Stimulated activated CD4-positive, alpha-beta T cell treated with anti-CD3 and anti-CD28 coated beads, Interleukin-1b, Interleukin-23, amount 100 ng/mL, for 4 hours (primary cell): ENCODE measurements at regions not wholly inside any gene's neighbourhood (a gene's known extent, or its start where the extent isn't known, plus 50 kb on each side); places are given as distances from the start of the nearest gene placed in this dataset.

Source experiments
- DNase-seq, 2 donors: peaks; one replicate each; pipeline ENCODE4 v3.0.0-alpha.2; 2020; ENCODE audit warnings: low read depth in 2 of 2

DNA sequence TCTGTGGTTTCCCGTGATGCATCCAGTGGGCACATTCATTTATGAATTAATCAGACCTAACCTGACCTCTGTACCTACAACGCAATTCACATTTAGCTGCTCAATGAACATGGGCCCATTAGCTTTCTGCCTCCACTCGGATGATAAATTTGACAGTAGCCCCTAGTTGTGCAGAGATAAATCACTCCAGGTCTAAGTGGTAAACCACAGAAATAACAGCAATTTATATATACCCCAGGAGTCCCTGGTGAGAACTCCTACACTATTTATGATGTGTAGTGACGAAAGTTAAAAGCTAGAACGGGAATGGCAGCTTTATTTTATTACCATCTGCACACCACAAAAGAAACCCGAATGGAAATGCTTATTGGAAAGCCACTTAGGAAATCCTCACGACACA is 371.5 kb downstream of the HAPSTR1 start:
- DNase-seq = no peak

DNA sequence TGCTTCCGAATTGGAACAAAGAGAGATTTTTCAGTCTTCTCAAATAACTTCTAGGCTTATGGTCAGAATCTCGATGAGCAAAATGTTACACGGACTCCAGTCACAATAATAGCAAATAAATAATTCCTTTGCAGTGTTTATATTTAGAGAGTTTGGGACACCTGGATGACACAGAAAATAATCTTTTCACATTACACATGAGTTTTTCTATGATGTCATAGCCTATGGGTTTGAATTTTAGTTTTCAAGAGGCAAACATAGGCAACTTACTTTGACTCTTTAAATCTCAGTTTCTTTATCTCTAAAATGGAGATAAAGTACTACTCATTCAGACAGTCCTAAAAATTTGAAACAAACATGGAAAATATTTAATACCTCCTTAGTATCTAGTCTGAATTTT is 372.0 kb downstream of the HAPSTR1 start:
- DNase-seq = no peak

DNA sequence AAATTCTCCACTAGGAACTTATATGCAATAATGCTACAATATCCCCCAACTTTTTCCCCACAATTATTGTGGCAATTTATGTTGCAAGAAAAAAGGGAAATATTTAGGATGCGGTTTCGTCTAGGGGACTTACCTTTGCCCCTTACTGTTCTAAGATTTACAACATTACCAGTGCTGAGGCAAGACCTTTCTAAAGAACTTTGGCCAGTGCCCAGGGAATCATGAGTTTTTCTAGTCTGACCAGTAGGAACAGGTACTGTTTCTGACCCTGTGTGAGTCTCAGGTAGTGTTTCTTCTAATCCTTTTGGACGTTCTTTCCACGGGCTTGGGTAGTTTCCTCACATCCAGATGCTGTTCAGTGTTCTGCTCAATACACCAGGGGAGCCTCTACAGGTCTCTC is 373.7 kb downstream of the HAPSTR1 start:
- no peak for DNase-seq

DNA sequence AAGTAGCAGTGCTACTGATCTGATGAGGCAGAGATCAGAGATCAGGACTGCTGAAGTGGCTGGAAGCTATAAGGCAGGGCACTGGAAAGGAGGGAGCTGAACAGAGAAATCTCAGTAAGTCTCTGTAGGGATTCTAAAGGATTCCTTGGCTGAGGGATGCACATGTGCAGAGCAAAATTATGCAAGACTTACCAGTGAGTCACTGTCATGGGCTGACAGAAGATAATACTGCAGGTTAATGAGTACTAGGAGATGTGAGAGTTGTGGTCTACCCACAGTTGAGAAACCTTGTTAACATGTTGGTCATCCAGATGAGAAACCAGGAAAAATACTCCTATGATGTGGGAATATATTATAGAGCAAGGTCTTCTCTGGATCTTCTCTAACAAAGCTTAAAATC is 378.1 kb downstream of the HAPSTR1 start:
- DNase-seq = no peak

DNA sequence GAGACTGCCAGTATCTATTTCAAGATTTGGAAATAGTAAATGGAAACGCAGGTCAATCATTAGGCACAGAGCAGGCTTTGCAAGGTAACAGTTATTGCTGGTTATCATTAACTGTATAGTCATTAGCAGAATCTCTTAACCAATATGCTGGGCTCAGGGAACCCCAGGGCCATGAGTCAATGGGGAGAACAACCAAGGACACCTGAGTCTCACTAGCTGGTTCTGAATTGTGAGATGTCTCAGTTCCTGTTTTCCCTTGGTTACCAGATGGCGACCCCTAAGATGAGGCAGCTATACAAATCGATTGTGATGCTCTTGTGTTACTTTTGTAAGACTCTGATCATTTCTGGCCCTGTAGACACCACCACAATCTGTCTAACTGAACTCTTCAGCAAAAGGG is 385.3 kb downstream of the HAPSTR1 start:
- no peak for DNase-seq

- DNase-seq = no peak
These were observed 387.6 kb downstream of the HAPSTR1 start for GRCh38 chr16:9479008-9479407.

DNA sequence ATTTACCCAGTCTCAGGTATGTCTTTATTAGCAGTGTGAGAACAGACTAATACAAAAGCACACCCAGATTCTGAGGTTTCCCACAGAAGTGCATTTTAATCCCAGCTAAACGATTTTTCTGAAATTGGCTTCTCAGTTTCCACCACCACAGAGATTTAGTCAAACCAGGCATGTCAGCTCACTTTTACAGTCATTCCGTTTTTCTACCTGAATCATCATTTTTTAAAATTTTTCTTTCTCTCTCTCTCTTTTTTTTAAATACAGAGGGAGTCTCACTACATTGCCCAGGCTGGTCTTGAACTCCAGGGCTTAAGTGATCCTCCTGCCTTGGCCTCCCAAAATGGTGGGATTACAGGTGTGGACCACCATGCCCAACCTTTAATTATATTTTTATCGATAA is 389.1 kb downstream of the HAPSTR1 start:
- no peak for DNase-seq

GRCh38 chr16:9481747-9482730 is 390.6 kb downstream of the HAPSTR1 start:
- DNase-seq = no peak

DNA sequence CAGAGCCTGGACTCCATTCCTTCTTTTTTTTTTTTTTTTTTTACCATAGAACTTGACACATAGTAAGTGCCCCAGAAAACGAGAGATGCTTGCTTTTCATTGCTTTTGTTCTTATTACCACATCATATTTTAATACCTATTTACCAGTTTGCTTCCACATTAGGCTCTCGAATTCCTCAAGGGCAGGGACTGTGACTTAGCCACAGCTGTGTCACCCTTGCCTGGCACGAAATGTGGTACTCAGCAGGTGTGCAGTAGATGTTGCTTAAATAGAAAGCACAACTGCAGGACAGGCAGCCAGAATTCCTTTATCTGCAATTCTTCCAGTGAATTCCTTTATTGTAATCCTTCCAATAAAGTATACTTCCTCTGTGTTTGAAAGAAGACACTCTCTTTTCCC is 393.0 kb downstream of the HAPSTR1 start:
- DNase-seq = no peak

- no peak for DNase-seq
These were observed 393.4 kb downstream of the HAPSTR1 start for GRCh38 chr16:9484881-9485280.

GRCh38 chr16:9489835-9490467 is 398.5 kb downstream of the HAPSTR1 start:
- DNase-seq = no peak

DNA sequence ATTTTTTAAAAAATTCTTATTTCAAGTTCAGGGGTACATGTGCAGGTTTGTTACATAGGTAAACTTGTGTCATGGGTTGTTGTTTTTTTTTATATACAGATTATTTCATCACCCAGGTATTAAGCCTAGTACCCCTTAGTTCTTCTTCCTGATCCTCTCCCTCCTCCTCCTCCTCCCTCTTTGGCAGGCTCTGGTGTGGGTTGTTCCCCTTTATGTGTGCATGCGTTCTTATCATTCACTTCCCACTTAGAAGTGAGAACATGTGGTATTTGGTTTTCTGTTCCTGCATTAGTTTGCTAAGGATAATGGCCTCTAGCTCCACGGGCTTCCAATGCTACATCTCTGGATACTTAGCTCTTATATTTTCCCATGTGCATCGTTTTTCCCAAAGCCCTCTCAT is 404.4 kb downstream of the HAPSTR1 start:
- no peak for DNase-seq

DNA sequence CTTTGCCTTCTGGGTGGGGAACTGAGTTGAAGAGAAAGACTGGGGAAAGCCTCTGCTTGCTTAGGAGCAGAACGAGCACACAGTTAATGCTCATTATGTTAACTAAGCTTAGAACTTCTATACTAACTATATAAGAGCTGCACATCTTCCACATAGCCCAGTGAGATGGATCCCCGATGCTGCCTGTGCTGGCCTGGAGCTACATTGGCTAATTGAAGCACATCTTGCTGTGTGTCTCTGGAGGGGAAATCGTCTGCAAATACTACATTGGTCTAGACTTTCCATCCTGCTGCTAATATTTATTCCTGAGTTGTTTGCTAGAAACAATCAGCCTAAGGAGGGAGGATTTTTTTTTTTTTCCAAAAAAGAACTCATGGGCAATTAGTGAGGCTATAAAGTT is 406.3 kb downstream of the HAPSTR1 start:
- DNase-seq = no peak

- DNase-seq = no peak
These were observed 408.6 kb downstream of the HAPSTR1 start for GRCh38 chr16:9499941-9500593.

- DNase-seq = no peak
These were observed 409.4 kb downstream of the HAPSTR1 start for GRCh38 chr16:9500872-9501271.

GRCh38 chr16:9503251-9503984 is 412.0 kb downstream of the HAPSTR1 start:
- DNase-seq = no peak

GRCh38 chr16:9508328-9508936 is 417.0 kb downstream of the HAPSTR1 start:
- DNase-seq = no peak

DNA sequence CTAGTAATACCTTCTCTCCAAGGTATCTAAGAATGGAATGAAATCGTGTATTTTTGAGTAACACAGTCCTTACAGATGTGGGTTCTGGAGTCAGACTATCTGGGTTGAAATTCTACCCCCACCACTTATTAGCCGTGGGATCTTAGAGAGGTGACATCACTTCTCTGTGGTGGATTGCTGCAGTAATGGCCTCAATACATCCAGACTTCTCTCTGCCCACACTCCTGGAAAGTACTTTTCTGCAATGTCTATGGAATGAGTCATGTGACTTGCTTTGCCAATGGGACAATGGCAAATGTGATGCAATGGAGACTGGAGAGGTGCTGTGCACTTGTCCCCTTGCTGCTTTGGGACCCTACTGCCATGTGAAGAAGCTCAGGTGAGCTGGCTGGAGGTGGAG is 418.2 kb downstream of the HAPSTR1 start:
- no peak for DNase-seq

DNA sequence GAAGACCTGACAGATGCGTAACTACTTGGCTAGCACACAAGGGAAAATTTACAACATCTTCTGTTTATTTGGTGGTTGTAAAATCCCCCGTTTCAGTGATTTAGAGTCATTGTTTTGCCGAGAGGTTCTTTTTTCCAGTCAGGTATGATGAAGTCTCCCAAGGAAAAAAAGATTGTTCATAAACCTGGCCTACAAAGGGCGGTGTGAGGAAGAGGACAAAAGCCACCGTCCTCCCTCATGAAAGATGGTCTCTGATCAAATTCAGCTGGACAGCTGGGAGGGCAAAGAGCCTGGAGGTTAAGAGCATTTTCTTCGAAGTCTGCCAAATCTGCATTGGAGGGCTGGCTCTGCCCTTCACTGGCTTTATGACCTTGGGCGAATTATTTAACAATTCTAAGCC is 419.9 kb downstream of the HAPSTR1 start:
- DNase-seq = no peak

GRCh38 chr16:9516444-9516843 is 425.0 kb downstream of the HAPSTR1 start:
- DNase-seq = no peak

DNA sequence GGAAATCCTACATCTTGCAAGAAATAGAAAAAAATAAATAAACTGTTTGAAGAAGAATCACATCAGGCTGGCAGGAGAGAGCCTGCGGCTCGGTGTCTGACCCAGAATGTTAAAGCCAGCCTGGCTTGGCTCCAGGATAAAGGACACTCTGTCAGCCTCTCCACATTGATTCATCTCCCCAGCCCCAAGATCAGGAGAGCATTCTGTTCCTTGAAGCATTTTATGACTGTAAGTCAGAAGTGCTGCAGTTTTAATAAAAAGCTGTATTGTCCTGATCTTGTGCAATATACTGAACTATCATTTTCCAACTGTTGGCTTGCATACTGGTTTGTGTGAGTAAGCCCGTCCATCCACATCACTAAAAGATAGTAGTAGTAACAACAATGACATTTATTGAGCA is 426.6 kb downstream of the HAPSTR1 start:
- no peak for DNase-seq

- DNase-seq = no peak
These were observed 427.1 kb downstream of the HAPSTR1 start for GRCh38 chr16:9518581-9518980.
